Ammon's horn (tissue), 1 donor: ENCODE measurements at regions not wholly inside any gene's neighbourhood (a gene's known extent, or its start where the extent isn't known, plus 50 kb on each side); places are given as distances from the start of the nearest gene placed in this dataset.
A peak's percentile ranks its signal among the peaks of the same experiment; 100 is the strongest.

Experiments used
- DNase-seq: peaks from one replicate; pipeline ENCODE4 v3.0.0-alpha.2; 2016; ENCODE audit warnings: low spot score

GRCh38 chrY:21267164-21267563 is 244.0 kb upstream of the RBMY1B start:
- no peak for DNase-seq

DNA sequence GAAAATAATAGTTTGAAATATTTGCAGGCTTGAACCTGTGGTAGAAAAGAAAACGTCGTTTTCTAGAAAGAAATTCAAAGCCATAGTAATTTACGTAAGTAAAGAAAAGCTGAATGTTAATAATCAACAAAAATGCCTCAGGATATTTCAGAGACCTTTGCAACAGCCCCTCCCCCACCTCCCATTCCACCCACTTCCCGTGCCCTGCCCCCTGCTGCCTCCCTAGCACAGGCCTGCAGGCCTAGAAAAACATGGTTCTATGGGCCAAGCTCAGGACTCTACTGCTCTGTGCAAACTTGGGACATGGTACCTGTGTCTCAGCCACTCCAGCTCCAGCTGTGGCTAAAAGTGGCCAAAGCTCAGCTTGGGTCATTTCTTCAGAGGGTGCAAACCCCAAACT is 223.4 kb upstream of the RBMY1B start:
- no peak for DNase-seq

DNA sequence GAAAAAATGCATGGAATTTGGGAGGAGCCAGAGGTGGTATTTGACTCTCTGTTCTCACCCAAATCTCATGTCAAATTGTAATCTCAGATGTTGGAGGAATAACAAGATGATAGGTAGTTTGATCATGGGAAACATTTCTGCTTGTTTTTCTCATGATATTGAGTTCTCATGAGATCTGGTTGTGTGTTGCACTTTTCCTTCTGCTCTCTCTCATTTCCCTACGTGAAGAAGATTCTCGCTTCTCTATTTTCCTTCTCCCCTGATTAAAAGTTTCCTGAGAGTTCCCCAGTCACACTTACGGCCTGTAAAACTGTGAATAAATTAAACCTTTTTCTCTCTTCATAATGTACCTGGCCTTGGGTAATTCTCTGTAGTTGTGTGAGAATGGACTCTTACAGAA is 222.2 kb upstream of the RBMY1B start:
- DNase-seq = no peak

GRCh38 chrY:21295206-21295605 is 215.9 kb upstream of the RBMY1B start:
- peak; percentile 8 for DNase-seq

DNA sequence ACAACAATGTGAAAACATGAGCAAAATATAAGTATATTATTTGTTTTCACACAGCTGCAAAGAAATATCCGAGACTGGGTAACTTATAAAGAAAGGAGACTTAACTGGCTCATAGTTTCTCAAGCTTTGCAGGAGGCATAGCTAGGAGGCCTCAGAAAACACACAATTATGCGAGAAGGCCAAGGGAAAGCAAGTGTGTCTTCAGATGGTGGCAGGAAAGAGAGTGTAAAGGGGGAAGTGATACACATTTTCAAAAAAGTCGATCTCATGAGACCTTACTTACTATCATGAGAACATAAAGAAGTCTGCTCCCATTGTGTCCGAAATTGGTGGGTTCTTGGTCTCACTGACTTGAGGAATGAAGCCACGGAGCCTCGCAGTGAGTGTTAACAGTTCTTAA is 208.9 kb upstream of the RBMY1B start:
- DNase-seq = no peak

DNA sequence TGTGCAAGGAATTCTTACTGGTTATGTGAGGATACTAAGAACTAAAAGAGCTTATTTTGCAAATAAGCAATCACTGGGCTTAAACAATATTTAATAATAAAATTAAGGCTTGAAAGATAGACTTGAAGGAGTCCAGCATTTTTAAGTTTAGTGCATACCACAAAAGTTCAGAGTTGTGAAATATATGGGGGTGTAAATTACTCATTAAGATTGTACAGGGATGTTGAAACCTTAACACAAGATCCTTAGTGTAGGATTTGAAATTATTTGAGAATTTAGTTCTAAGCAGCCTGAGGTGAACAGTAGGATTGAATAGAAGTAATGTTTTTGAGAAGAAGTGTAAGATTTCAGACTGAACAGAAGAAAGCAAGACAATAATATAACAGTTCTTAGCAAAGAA is 195.8 kb upstream of the RBMY1B start:
- DNase-seq = no peak
